ACC112 (cell line): ENCODE measurements at regions not wholly inside any gene's neighbourhood (a gene's known extent, or its start where the extent isn't known, plus 50 kb on each side); places are given as distances from the start of the nearest gene placed in this dataset.

Source experiments
- H2AFZ ChIP-seq: fragments of 200-600 bp; sonication (generic); one replicate; pipeline ENCODE4 v1.6.0; 2017; ENCODE audit warnings: antibody characterized with exemption, low read length; ENCODE audit not compliant: unreplicated experiment
- H3K27ac ChIP-seq: fragments of 200-600 bp; sonication (generic); 2 replicates; pipeline ENCODE4 v1.5.1; 2014; ENCODE audit warnings: low read depth, mild to moderate bottlenecking, antibody characterized with exemption, low read length, moderate library complexity
- H3K27me3 ChIP-seq: fragments of 200-600 bp; sonication (generic); 2 replicates; pipeline ENCODE4 v1.6.1; 2014; ENCODE audit warnings: mild to moderate bottlenecking, antibody characterized with exemption, low read length, moderate library complexity, mixed read lengths; ENCODE audit not compliant: insufficient read depth
- H3K36me3 ChIP-seq: fragments of 200-600 bp; sonication (generic); 2 replicates; pipeline ENCODE4 v1.6.1; 2016; ENCODE audit warnings: mild to moderate bottlenecking, antibody characterized with exemption, low read length, moderate library complexity, mixed read lengths; ENCODE audit not compliant: insufficient read depth
- H3K4me1 ChIP-seq: fragments of 200-600 bp; sonication (generic); one replicate; pipeline ENCODE4 v1.6.1; 2016; ENCODE audit warnings: low read length, mixed read lengths; ENCODE audit not compliant: insufficient read depth, unreplicated experiment, control insufficient read depth
- H3K4me3 ChIP-seq: fragments of 200-600 bp; sonication (generic); 2 replicates; pipeline ENCODE4 v1.5.1; 2014; ENCODE audit warnings: mild to moderate bottlenecking, low read depth, low read length
- H3K79me2 ChIP-seq: fragments of 200-600 bp; sonication (generic); one replicate; pipeline ENCODE4 v1.6.0; 2016; ENCODE audit warnings: low read length; ENCODE audit not compliant: control insufficient read depth, unreplicated experiment, insufficient read depth

- no peaks in the 10 kb centered on the region for H3K36me3 ChIP-seq
- no peaks in the 10 kb centered on the region for H3K79me2 ChIP-seq
- no peaks in the 10 kb centered on the region for H3K27me3 ChIP-seq
- H3K27ac ChIP-seq, result no peak overlapping the region
- no peaks in the 10 kb centered on the region for H3K4me1 ChIP-seq
- H2AFZ ChIP-seq, result no peak overlapping the region
- H3K4me3 ChIP-seq, result no peak overlapping the region
These were observed 138.4 kb upstream of the NALF2 start for GRCh38 chrX:69365755-69366154.

GRCh38 chrX:69365349-69365748, 138.8 kb upstream of the NALF2 start:
- no peaks in the 10 kb centered on the region for H3K4me1 ChIP-seq
- no peaks in the 10 kb centered on the region for H3K27me3 ChIP-seq
- H3K36me3 ChIP-seq, result no peaks in the 10 kb centered on the region
- no peak overlapping the region for H3K4me3 ChIP-seq
- H3K79me2 ChIP-seq, result no peaks in the 10 kb centered on the region
- H3K27ac ChIP-seq, result no peak overlapping the region
- no peak overlapping the region for H2AFZ ChIP-seq

GRCh38 chrX:69362856-69363255, 141.3 kb upstream of the NALF2 start:
- Histone ChIP-seq H3K4me3 (no peak overlapping the region), H3K36me3 (no peaks in the 10 kb centered on the region), H3K27me3 (no peaks in the 10 kb centered on the region), H3K4me1 (no peaks in the 10 kb centered on the region), H3K27ac (no peak overlapping the region), H3K79me2 (no peaks in the 10 kb centered on the region), H2AFZ (no peak overlapping the region)

DNA sequence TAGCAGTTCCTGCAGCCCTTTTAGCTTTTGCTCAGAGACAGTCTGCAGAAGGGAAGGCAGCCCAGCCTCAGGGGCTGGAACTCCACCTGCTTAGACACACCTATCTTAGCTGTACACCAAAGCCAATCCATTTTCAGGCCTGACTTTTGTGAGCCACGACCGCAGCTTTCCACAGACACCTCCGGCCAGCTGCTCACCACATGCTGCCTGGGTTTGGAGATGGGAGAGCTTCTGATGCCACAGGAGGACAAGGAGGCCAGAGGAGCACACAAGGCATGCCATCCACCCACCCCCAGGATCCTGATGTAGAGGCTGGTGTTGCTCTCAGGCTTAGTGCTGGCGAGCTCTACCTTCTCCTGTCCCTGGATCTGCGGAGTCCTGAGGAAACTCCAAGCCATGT, 141.8 kb upstream of the NALF2 start:
- Histone ChIP-seq H3K4me3 (no peak overlapping the region), H3K4me1 (no peaks in the 10 kb centered on the region), H3K27me3 (no peaks in the 10 kb centered on the region), H2AFZ (no peak overlapping the region), H3K27ac (no peak overlapping the region), H3K79me2 (no peaks in the 10 kb centered on the region), H3K36me3 (no peaks in the 10 kb centered on the region)

GRCh38 chrX:69361311-69361845, 142.7 kb upstream of the NALF2 start:
- no peak overlapping the region for H3K4me3 ChIP-seq
- no peak overlapping the region for H3K27ac ChIP-seq
- H3K36me3 ChIP-seq, result no peaks in the 10 kb centered on the region
- H3K4me1 ChIP-seq, result no peaks in the 10 kb centered on the region
- no peak overlapping the region for H2AFZ ChIP-seq
- H3K27me3 ChIP-seq, result no peaks in the 10 kb centered on the region
- H3K79me2 ChIP-seq, result no peaks in the 10 kb centered on the region

GRCh38 chrX:69357317-69357716, 146.8 kb upstream of the NALF2 start:
- Histone ChIP-seq H3K27ac (no peak overlapping the region), H3K4me3 (no peak overlapping the region), H3K27me3 (no peaks in the 10 kb centered on the region), H3K36me3 (no peaks in the 10 kb centered on the region), H3K4me1 (no peaks in the 10 kb centered on the region), H2AFZ (no peak overlapping the region), H3K79me2 (no peaks in the 10 kb centered on the region)

DNA sequence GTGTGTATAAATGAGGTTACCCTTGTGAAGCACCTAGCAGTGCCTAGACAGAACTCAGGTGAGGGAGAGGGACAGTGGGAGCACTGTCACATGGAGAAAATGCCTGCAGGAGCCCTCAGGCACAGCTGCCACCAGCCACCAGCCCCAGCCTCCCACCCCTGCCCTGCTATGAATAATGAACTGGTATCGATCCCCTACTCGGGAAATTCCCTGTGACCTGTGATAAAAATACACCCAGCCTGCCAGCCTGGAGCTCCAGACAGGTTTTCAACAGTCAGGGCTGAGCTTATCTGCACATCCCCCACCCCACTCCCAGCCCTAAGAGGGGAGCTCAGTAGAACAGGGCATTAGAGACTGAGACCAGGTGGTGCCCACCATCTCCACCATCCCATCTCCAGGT, 159.6 kb upstream of the PJA1 start:
- no peaks in the 10 kb centered on the region for H3K27me3 ChIP-seq
- no peaks in the 10 kb centered on the region for H3K4me1 ChIP-seq
- H3K36me3 ChIP-seq, result no peaks in the 10 kb centered on the region
- no peak overlapping the region for H2AFZ ChIP-seq
- no peak overlapping the region for H3K4me3 ChIP-seq
- H3K27ac ChIP-seq, result no peak overlapping the region
- H3K79me2 ChIP-seq, result no peaks in the 10 kb centered on the region

GRCh38 chrX:69323786-69324720, 158.8 kb upstream of the PJA1 start:
- Histone ChIP-seq H3K79me2 (no peaks in the 10 kb centered on the region), H3K27ac (no peak overlapping the region), H3K4me1 (no peaks in the 10 kb centered on the region), H3K36me3 (no peaks in the 10 kb centered on the region), H3K4me3 (no peak overlapping the region), H3K27me3 (no peaks in the 10 kb centered on the region), H2AFZ (no peak overlapping the region)

DNA sequence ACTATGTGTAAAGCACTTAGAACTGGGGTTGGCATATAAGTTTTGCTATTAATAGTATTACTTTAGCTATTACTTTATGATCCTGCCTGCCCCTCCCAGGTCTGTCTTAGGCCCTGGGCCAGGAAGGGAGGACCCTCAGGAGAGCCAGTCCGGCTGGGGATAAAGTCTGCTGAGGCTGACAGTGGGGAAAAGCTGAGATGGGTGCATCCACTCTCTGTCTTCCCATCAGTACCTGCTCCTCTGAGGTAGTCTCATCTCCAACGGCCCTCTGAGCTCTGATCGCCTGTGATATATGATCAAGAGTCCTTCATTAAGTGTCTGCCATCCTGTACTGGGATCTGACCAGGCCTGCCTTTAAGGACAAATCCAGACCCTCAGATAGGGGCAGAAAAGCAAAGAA, 156.5 kb upstream of the PJA1 start:
- Histone ChIP-seq H3K79me2 (no peaks in the 10 kb centered on the region), H3K4me3 (no peak overlapping the region), H3K27ac (no peak overlapping the region), H3K4me1 (no peaks in the 10 kb centered on the region), H3K27me3 (no peaks in the 10 kb centered on the region), H3K36me3 (no peaks in the 10 kb centered on the region), H2AFZ (no peak overlapping the region)

DNA sequence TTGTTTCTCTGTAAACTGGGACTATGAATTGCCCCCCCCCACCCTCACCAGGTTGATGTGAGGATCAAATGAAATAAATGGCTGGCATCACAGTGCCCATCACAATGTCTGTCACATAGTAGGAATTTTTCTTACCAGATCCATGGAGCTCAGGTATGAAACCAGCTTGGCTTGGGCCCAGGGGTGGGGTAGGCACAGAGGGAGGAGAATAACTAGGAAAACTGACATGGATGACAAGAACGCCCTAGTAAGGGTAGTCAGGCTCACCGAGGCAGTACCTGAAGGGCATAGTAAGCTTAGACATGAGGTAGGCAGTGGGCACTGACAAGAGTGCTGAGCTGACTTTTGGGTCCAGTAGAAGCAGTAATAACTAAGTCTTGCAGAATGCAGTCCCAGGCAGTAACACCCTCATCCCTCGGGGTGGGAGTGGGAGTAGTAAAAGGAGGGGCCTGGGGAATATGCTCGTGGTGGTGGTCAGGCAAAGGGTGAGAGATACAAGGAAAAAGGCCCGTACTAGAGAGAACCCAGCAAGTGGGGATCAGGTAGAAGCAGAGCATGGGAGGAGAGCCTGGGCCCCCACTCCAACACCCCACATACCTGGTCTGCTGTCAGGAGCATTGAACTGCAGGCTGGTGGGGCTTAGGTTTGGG, 155.9 kb upstream of the PJA1 start:
- Histone ChIP-seq H2AFZ (no peak overlapping the region), H3K27ac (no peak overlapping the region), H3K27me3 (no peaks in the 10 kb centered on the region), H3K4me1 (no peaks in the 10 kb centered on the region), H3K79me2 (no peaks in the 10 kb centered on the region), H3K36me3 (no peaks in the 10 kb centered on the region), H3K4me3 (no peak overlapping the region)

DNA sequence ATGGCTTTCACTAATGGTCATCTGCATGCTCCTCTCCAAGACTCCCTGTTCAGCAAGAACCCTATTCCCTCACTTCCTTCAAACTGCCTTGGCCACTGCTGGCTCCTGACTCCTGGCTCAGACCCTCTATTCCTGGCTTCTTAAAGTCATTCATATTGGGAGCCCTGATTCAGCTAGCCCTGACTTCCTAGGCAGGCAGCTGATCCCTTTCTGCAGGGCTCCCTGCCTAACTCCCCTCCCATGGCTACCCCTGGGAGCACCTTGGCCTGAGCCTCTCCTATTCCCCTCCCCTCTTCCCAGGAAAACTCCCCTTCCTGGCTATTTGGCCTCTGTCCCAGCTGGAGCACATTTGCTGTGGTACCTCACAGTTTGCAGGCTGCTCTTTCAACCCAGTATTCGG, 154.9 kb upstream of the PJA1 start:
- H2AFZ ChIP-seq, result no peak overlapping the region
- no peaks in the 10 kb centered on the region for H3K27me3 ChIP-seq
- H3K27ac ChIP-seq, result no peak overlapping the region
- no peak overlapping the region for H3K4me3 ChIP-seq
- H3K79me2 ChIP-seq, result no peaks in the 10 kb centered on the region
- no peaks in the 10 kb centered on the region for H3K36me3 ChIP-seq
- no peaks in the 10 kb centered on the region for H3K4me1 ChIP-seq
